ENCODE measurements at regions not wholly inside any gene's neighbourhood (a gene's known extent, or its start where the extent isn't known, plus 50 kb on each side); places are given as distances from the start of the nearest gene placed in this dataset.

DNA sequence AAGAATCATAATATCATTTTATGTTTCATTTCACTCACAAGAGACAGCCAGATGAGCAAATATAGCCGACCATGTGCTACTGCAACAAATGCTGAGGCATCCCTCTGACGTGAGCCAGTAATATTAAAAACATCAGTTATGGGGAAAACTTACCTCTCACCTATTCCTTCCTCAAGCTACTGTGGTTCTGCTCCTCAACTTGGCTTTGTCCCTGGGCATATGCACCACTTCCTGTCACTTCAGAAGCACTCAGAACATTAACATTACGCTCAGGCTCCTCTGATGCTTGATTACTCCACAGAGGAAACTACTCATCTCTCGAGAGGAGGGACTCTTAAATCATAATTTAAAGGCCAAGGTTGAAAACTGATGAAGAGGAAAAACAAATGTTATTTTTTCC, 457.0 kb upstream of the ALCAM start:
- in situ Hi-C loops (cut with HindIII; ENCODE audit: low sequenced_read_pairs) = no loop called here

DNA sequence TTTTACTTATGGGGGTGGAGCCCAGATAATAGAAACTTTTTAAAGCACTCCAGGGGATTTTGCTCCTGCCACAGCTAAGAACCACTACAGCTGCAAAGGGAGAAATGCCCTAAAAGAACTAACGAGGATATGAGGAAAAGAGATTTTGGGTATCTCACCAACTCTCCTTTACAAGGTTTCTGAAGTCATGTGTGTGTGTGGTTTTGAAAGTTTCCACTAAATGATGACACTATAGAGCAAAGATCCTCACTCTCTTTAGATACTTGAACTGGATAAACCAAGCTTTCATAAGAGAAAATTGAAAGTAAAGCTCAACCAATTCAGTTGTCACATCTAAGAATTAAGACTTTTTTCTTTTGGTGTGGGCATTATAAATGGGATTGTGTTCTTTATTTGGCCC, 455.3 kb upstream of the ALCAM start:
- in situ Hi-C loops (cut with HindIII; ENCODE audit: low sequenced_read_pairs) = no loop called here

DNA sequence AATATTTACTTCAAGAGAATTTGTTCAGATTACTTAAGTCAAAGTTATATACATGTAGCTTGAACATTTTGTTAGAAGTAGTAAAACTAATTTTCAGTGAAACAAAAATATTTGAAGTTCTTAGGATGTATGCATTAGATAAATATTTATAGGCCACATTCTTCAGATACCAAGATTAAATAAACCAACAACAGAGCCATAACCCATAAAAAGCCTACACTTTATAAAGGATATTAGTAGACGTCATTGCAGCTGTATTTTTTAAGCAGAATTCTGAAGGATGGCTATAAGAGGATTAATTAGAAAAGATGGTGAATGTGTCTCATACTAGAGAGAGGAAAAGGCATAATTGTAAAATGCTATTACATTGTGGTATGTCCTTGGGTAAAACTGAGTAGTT, 449.7 kb upstream of the ALCAM start:
- in situ Hi-C loops (cut with HindIII; ENCODE audit: low sequenced_read_pairs) = no loop called here

DNA sequence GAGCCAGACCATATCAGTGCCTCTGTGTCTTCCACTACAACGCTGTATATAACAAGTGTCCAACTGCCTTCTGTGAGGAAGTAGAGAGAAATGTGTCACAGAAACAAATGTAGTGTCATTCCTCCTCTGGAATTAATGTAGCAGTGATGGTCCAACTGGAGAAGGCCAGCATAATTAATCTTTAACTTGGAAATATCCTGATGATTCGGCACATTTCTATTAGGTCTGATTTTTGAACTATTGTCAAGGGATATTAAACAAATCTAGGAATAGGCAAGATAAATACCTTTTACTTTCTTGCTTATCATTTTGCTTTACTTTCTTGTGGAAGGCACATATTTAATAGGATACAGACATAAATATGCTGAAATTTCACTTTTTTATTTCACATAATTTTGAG, 446.2 kb upstream of the ALCAM start:
- in situ Hi-C loops (cut with HindIII; ENCODE audit: low sequenced_read_pairs) = no loop called here

DNA sequence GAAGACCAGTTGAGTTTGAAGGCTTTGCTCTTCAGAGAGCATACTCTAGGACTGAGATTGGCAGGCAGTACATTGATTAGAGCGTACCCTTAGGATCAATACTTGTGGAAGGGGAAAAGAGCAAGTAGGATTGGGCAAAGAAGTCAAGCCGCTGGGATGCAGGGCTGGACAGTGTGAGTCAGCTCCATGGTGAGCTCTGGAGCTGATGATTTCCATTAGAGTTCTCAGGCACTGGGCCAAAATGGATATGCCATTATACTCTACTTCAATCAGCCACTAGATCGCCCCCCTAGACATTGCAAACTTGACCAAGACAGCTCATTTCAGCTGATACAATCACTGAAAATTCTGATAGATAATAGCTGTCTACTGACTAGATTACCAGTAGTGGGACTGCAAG, 432.7 kb upstream of the ALCAM start:
- in situ Hi-C loops (cut with HindIII; ENCODE audit: low sequenced_read_pairs) = no loop called here

DNA sequence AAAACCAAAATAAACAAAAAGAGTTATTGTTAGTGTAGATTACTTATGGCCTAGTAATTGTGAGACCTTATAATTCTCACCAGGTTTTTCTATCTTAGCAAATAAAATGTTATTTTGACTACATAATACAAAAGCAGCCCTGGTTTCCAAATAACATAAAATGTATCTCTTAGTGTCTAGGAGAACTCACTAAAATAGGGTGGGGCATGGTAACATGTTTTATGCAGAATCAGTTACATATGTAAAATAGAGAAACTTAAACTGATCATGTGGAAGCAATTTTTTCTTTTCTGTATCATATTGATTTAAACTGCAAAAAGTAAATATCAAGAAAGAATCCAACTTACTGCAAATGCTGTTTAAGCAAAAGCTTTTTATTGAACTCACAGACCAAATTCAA, 431.1 kb upstream of the ALCAM start:
- in situ Hi-C loops (cut with HindIII; ENCODE audit: low sequenced_read_pairs) = no loop called here

DNA sequence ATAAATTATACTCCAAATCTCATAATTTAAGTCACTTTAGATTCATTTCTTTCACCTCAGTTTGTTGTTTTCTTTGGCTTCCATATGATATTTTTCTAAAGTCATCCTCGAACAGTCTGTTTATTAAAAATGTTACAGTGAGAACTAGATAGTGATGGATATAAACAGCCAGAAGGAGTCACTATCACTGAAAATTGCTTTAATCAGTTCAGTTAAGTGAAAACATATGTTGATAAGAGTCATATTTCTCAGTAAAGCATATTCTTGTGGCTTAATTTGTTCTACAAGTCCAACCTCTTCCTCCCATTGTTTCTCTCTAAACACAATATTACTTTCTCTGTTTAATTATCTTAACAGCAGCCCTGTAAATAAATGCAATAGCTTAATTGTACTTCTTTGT, 427.5 kb upstream of the ALCAM start:
- in situ Hi-C loops (cut with HindIII; ENCODE audit: low sequenced_read_pairs) = no loop called here

DNA sequence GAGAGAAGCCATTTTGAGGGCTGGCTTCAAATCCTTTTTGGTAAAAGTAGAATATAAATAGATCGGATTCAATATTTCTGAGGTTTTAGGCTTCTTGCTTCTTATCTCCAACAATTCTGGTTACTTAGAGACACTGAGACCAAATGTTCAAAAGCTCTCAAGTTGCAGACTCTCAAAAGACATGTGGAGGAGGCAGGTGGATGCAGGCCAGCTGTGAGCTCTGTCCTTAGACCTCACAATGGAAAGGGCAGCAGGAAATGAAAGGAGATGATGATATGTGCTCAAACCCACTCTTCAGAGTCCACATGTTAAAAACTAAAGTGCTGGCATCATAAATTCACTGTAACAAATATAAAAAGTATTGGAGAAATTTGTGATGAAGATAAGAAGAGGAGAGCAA, 424.9 kb upstream of the ALCAM start:
- in situ Hi-C loops (cut with HindIII; ENCODE audit: low sequenced_read_pairs) = no loop called here

DNA sequence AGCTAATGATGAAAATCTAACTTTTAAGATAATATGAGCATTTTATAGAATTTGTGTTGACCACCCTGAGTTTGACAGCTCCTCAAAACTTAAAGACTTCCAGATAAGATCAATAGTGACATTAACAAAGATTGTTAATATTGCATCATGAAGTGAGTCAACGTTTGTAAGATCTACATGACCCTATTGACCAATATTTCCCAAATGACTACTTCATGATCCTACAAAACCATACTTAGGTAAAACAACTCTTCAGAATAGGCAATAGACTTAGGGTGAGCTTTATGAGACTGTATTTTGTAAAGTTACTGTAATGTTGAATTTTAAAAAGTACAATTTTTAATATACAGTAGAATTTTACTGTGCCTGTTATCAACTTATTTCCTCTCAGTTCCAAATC, 422.7 kb upstream of the ALCAM start:
- in situ Hi-C loops (cut with HindIII; ENCODE audit: low sequenced_read_pairs) = no loop called here

DNA sequence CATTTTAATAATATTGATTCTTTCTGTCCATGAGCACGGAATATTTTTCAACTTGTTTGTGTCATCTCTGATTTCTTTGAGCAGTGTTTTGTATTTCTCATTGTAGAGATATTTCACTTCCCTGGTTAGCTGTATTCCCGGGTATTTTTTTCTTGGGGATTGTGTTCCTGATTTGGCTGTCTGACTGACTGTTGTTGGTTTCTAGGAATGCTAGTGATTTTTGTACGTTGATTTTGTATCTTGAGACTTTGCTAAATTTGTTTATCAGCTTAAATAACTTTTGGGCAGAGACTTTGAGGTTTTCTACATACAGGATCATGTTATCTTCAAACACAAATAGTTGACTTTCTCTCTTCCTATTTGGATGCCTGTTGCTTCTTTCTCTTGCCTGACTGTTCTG, 418.8 kb upstream of the ALCAM start:
- in situ Hi-C loops (cut with HindIII; ENCODE audit: low sequenced_read_pairs) = no loop called here

DNA sequence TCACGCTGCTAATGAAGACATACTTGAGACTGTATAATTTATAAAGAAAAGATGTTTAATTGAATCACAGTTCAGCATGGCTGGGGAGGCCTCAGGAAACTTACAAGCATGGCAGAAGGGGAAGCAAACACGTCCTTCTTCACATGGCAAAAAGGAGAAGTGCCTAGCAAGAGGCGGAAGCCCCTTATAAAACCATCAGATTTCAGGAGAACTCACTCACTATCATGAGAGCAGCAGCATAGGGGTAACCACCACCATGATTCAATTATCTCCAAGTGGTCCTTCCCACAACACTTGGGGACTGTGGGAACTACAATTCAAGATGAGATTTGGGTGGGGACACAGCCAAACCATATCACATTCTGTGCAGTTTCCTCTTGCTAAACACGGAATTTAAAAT, 416.9 kb upstream of the ALCAM start:
- in situ Hi-C loops (cut with HindIII; ENCODE audit: low sequenced_read_pairs) = loop anchor here (5.0 kb wide), 2 partner anchors 42 to 63 kb away; no protein-coding TSS in a partner anchor

DNA sequence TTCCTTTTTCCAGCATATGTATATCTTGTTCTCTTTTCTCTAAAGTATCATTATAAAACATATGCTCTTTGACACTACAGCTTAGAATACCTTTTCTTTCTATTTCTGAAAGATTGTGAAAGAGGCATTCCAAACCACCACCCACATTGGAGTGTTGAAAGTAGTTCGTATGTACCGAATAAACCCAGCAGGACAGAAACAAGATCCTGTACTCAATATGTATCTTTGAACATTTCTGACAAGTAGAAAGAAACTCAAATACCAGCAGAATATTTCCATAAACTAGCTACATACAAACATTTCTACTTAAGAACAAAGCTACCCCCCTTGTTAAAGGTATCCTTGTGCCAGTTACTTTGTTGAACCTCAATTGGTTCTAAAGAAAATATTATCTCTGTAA, 415.3 kb upstream of the ALCAM start:
- in situ Hi-C loops (cut with HindIII; ENCODE audit: low sequenced_read_pairs) = loop anchor here (5.0 kb wide), 2 partner anchors 41 to 64 kb away; no protein-coding TSS in a partner anchor

DNA sequence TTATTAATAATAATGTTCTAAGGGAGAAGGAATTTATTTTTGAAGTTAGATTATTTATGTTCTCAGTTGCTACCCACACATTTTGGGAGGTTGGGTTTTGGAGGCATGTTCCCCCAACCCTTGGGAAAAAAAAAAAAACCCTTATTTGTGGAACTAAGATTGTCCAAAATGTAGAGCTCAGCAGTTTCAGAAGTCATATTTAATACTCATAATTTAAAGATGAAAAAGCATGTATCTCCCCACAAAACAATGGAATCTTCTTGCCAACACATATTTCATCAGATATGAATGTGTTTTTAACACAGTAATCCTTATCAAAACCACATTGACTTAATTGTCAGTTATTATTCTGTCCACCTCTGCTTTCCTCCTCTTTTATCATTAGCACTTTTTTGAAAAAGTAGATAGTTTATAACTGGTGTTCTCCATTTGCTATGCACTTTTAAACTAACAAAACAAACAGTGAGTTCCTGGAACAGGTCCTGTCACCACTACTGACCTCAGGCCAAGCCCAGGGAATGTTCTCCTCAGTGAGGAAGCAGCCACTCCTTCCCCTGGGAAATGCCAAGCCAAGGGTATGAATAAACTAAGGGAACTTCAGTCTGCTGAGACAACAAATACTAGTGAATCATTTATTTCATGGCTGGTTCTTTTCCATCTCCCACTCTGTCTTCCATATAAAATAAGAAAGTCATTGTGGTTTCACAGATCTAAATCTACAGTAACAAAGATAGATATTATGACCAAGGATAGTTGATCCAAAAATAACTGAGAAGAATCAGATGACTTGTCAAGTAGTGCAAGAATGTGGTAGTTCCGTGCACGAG, 414.4 kb upstream of the ALCAM start:
- in situ Hi-C loops (cut with HindIII; ENCODE audit: low sequenced_read_pairs) = loop anchor here (5.0 kb wide), 2 partner anchors 40 to 65 kb away; no protein-coding TSS in a partner anchor

DNA sequence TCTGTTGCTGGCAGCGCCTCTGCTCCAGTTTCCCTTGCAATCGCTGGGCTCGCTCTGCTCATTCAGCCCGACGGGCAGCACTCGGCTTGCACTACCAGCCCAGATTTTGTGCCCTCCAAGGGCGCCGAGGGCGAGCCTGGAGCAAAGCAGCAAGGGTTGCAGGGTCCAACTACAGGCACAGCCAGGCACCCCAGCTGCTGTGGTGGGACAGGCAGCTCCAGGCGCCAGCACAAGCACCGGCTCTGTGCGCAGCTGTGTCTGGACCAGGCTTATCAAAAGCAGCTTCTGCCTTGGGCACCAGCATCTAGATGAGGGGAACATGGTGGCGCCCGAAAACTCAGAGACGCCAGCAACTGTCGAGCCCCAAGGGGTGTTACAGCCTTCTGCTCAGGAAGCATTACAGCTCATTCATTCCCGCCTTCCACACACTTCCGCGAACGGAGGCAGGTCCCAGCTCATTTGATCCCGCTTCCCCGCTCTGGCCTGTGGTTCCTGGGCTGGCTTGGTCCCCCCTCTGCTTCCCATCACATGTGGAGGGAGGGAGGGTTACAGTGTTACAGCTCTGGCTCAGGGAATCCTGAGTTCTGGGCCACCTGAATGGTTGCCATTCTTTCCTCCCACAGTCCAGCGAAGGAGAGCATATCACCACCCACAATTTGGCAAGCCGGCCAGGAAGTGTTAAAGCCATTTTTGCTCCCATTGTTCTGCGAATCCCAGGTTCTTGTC, 409.9 kb upstream of the ALCAM start:
- in situ Hi-C loops (cut with HindIII; ENCODE audit: low sequenced_read_pairs) = no loop called here

DNA sequence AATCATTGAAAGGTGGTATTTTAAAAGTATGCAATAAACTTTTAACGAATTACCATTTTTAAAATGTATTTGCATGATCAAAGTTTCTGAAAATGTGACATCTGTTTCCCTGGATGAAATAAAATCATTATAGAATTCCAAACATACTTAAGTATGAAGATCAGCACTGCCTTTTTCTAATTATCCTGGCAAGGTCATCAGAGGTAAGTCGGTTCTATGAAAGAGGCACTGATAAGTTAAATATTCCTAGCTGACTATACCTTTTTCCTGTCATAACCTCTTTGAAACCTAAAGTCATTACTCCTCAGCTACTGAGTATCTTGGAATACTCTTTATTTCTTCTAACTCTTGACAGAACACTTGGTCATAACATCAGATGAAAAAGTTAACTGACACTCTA, 406.1 kb upstream of the ALCAM start:
- in situ Hi-C loops (cut with HindIII; ENCODE audit: low sequenced_read_pairs) = no loop called here

DNA sequence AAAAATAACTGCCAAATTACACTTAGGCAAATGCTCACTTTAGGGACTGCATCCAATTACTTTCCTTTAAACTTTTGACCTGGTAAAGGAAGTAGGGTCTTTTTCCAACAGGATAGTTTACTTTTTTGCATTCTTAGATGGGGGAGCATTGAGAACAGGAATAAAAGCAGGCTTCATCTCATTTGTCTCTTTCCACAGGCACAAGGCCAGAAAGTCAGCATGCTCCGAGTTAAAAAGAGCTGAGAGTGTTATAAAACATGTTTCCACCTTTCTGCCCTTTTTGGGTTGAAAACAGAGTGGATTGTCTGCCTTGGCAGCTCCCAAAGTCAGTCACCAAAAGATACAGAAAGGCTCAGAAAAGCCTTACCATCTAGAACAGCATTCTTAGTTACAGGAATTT, 404.9 kb upstream of the ALCAM start:
- in situ Hi-C loops (cut with HindIII; ENCODE audit: low sequenced_read_pairs) = no loop called here

DNA sequence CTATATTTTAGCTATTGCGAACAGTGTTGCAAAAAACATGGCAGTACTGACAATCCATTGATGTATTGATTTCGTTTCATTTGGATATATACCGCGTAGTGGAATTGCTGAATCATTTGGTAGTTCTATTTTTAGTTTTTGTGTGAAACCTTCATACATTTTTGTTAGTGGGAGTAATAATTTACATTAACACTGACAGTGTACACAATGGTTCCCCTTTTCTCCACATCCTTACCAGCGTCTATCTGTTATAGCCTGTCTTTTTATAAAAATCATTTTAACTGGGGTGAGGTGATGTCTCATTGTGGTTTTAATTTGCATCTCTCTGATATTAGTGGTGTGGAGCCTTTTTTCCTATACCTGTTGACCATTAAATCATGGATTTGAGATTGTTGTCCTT, 392.4 kb upstream of the ALCAM start:
- in situ Hi-C loops (cut with HindIII; ENCODE audit: low sequenced_read_pairs) = no loop called here

DNA sequence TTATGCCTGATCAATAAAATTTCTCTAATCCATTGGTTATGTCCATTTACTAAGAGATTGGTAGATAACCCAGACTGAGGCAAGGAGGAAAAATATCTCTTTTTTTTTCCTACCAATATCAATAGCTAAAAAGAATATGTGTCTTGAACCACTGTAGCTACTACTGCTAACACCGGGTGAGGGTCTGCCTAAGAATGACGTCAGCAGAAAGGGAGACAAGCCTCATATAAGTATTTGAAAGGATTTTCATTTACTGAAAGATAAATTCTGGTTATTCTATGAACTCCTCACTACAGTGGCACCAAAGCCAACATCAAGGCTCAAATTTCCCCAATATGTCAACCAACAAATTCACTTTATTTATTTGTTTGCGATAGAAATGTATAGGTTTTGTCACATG, 389.0 kb upstream of the ALCAM start:
- in situ Hi-C loops (cut with HindIII; ENCODE audit: low sequenced_read_pairs) = no loop called here

DNA sequence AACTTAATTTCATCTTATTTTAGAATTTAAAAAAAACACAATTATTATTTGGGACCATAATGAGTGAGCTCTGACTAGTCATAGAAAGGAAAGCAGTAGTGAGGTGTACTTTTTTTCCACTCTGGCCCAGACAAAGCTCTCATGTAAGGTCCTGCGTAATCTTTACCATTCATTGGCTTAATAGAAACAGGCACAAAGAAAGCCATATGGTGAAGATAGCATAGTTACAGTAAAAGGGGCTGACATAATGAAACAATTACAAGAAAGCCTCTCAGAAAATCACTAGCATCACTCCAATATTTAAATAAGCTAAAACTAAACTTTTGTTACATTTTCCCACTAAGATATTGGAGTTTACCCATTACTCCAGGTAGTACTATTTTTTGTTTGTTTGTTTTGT, 384.6 kb upstream of the ALCAM start:
- in situ Hi-C loops (cut with HindIII; ENCODE audit: low sequenced_read_pairs) = no loop called here

DNA sequence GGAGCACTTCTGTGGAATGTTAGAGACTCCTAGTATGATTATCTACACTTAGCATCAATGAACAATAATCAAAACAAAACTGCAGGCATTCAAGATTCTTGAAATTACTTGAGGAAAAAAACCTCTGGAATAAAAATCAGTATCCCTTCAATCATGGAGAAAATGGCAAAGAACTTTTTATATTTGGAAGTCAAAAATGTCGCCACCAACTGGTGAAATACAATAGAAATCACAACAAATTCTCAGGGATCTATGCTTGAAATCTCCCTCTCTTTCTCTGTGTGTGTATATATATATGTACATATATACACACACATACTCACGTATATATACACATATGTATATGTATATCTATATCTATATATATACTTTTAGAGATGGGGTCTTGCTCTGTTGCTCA, 378.9 kb upstream of the ALCAM start:
- in situ Hi-C loops (cut with HindIII; ENCODE audit: low sequenced_read_pairs) = no loop called here

DNA sequence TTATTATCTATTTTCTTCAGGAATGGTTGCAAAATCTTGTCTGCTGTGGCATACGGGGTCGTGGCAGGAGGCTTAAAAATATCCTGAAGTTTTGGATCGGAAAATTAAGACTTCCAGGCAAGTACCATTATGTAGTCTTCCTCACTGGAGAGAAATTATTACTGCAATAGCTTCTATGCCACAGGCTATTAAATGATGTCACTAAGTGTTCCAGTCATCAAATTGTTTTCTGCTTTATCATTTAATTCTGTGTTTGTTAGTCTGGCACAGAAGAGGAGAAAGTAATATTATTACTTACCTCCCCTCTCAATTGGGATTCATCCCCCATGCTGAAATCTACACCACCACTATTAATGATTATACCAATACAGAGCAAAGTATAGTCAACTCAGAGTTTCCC, 378.2 kb upstream of the ALCAM start:
- in situ Hi-C loops (cut with HindIII; ENCODE audit: low sequenced_read_pairs) = no loop called here

DNA sequence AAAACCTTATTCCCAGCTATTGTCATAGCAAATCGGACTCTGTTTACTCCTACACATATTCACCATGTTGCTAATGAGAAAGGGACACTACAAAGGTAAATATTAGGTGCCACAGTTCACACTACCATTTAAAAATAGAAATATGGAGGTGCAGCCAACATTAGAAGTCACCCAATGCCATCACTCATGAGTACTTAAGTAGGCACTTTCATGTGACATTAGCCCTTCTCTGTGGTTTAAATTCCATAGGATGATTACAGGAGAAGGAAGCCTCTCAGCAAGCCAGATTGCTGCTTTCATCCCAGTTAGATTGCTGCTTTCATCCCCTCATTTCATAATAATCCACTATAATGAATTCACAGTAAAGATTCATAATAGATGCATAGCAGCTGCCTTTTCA, 376.8 kb upstream of the ALCAM start:
- in situ Hi-C loops (cut with HindIII; ENCODE audit: low sequenced_read_pairs) = loop anchor here (5.0 kb wide), 1 partner anchor 38 kb away; no protein-coding TSS in a partner anchor

Measured in endothelial cell of hepatic sinusoid (primary cell).